ENCODE measurements at regions not wholly inside any gene's neighbourhood (a gene's known extent, or its start where the extent isn't known, plus 50 kb on each side); places are given as distances from the start of the nearest gene placed in this dataset.

DNA sequence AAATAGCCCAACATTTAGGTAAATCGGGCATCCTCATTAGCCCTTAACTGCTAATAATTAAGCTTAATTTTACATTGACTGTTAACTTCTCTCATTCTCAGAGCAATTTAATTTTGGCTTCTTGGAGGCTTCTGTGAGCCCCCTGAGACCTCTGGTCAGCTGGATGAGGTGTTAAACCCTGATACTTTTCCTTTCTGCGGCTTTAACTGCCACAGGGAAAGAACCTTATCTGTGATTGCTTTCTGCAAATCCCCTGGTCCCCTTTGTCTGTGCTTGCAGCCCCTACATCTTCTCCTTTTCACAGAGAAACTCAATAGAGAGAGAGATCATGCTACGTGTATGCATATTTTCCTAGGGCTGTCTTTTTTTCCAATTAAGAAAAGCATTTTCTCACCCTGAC is 184.5 kb upstream of the CSF3R start:
- TF ChIP-seq, protein P1, sequence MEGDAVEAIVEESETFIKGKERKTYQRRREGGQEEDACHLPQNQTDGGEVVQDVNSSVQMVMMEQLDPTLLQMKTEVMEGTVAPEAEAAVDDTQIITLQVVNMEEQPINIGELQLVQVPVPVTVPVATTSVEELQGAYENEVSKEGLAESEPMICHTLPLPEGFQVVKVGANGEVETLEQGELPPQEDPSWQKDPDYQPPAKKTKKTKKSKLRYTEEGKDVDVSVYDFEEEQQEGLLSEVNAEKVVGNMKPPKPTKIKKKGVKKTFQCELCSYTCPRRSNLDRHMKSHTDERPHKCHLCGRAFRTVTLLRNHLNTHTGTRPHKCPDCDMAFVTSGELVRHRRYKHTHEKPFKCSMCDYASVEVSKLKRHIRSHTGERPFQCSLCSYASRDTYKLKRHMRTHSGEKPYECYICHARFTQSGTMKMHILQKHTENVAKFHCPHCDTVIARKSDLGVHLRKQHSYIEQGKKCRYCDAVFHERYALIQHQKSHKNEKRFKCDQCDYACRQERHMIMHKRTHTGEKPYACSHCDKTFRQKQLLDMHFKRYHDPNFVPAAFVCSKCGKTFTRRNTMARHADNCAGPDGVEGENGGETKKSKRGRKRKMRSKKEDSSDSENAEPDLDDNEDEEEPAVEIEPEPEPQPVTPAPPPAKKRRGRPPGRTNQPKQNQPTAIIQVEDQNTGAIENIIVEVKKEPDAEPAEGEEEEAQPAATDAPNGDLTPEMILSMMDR (IDR thresholded peaks at IDR 0.05) = no peak
- TF ChIP-seq EP300 (IDR thresholded peaks at IDR 0.05; ENCODE audit: low read depth) (no peak), POLR2A (IDR thresholded peaks at IDR 0.05) (no peak), POLR2AphosphoS5 (IDR thresholded peaks at IDR 0.05) (no peak)

Data from transverse colon (tissue), 4 donors.